COLO829 (cell line): ENCODE measurements at regions not wholly inside any gene's neighbourhood (a gene's known extent, or its start where the extent isn't known, plus 50 kb on each side); places are given as distances from the start of the nearest gene placed in this dataset.

Experiments
- DNase-seq: peaks from one replicate; pipeline ENCODE4 v3.0.0; 2012; ENCODE audit warnings: low spot score

DNA sequence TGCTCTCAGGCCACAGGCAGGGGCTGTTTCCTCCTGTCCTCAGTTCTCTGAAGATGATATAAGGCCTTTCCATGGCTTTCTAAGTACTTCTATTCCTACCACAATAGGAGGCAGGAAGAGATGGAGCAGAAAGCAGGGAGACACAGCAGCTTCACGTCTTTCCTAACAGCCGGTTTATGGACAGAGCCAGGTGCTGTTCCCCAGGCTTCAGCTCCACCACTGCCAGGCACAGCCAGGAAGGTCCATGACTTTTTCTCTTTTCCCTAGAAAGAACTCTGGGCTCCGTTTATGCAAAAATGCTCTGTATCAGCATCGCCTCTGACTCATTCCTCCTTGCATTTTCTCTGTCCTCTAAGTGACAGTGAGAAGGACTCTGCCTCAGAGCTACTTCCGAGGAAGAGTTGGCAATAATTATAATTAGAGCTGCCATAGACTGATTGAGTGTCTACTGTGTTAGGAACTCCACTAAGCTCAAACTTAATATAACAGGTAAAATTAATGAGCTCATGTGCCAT is 478.5 kb downstream of the RASEF start:
- no peak for DNase-seq

DNA sequence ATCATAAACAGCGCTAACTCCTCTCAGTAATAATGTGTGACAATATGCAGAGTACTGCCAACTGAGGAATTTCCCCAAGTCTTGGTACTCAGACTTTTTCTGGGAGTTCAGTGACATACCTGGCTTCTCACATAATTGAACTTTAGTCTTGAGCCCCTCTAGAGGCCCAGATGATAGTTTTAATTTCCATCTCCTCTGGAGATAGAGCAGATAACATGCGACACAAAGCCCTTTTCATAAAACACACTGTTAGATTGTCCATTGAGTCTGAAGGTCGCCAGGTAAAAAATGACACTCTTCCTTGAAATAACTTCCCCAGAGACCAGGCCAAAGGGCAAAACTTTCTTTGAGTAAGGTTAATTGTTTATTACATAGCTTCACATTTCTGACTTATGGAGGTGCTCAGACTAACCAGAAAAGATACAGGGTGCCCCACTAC is 476.0 kb downstream of the RASEF start:
- DNase-seq: no peak

GRCh38 chr9:82588301-82589180 is 474.4 kb downstream of the RASEF start:
- no peak for DNase-seq

GRCh38 chr9:82590845-82591244 is 472.1 kb downstream of the RASEF start:
- DNase-seq: no peak

GRCh38 chr9:82593501-82593900 is 469.4 kb downstream of the RASEF start:
- DNase-seq: no peak

GRCh38 chr9:82597241-82598203 is 465.4 kb downstream of the RASEF start:
- no peak for DNase-seq

- no peak for DNase-seq
Measured at GRCh38 chr9:82598241-82599039, 464.5 kb downstream of the RASEF start.

DNA sequence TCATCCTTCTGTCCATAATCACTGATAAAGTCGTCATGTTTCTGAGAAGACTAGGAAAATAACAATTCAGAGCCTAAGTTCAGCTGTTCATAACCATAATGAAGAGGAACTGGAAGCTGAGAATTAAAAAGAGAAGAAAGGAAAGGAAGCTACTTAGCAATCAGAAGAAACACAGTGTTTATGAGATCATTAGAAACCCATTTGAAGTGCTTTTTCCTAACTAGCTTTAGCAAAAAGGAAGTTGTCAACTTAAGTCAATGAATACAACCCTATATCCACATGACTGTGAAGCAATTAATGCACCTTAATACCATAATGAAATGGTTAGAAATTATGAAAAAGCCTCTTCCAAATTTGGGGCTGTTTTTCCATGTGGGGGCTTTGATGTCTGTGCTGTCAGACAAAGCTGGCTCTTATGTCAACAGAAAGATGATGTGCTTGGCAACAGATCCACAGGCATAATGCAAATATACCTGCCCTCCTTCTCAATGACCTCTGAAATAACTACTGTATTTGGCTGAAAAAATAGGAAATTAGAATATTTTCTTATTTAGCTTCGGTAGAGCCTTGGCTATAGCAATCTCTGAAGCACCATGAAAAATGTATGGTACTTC is 463.5 kb downstream of the RASEF start:
- no peak for DNase-seq

- no peak for DNase-seq
Measured at GRCh38 chr9:82600536-82601292, 462.2 kb downstream of the RASEF start.

DNA sequence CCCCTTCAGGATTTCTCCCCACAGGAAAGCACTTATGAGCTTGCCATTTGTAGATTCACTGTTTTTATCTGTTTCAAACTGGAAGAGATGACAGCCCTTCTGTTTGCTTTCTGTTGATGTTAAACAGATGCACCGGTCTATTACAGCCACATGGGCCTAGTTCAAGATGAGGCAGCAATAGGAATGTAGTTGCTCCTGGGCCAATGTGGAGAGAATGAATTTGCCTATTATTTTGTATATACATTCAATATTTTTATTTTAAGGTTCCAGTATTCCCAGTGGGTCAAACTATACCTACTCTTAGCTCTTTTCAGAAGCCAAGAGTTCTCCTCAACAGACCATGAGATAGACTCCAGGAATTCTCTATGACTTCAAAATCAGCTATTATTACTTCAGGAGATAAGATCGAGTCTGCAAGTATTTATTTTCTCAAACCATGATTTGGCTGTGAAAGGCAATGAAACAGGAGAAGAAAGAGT is 461.6 kb downstream of the RASEF start:
- DNase-seq: no peak

DNA sequence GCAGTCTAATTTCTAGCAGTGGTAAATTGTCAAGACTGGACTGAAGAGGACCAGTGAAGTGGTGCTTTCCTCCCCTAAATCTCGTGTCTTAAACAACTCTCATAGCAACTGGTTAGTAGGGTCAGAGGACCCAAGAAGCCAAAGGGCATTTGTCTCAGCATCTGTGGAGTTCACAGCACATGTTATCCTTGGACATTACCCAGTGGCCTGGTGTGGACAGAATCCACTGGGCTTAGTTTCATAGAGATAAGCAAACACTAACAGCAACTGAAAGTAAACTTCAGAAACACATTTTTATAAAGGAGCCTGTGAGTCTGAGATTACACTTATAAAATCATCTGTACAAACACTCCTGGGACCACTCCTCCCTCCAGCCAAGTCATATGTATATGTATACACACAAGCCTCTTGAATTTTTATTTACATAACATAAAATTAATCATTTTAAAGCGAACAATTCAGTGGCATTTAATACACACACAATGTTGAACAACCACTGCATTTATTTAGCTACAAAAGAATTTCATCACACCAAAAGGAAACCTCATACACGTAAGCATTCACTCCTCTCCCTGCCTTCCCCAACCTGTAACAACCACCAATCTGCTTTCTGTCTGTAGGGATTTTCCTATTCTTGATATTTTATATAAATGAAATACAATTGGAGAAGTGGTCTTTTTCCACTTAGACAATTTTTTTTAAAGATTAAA is 457.8 kb downstream of the RASEF start:
- no peak for DNase-seq

DNA sequence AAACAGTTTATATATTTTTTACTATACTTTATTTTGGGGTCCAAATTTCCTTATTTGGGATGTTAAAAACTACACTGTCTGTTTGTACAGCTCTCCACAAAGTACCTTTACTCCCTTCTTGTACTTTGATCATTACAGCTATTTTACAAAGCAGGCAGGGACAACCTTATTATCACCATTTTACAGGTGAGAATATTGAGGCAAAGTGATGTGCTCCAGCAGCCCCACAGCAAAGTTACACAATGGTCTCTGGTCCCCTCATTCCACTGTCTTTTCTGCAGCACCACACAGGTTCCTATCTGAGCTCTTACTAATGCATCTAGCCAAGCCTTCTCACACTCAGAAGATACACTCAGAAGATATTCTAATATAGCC is 457.3 kb downstream of the RASEF start:
- no peak for DNase-seq

DNA sequence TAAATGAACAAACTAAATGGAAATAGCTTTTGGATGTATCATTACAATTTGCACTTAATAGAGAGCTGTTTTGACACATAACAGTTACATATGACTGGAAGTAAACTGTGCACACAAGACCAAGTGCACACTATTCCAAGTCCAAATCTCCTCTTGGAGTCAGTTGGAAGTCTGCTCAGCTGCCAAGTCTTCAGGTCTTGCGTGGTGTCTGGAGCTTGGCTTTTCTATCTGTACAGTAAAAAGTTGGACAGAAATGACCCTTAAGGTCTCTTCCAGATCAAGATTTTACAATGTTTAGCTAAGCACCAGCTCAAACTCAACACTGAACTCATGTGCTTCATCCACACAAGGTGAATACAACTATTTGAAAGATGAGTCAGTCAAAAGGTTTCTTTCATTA is 456.9 kb downstream of the RASEF start:
- no peak for DNase-seq

- peak; percentile 76 for DNase-seq
Measured at GRCh38 chr9:82606492-82607382, 456.2 kb downstream of the RASEF start.

GRCh38 chr9:82608487-82608886 is 454.5 kb downstream of the RASEF start:
- DNase-seq: no peak

DNA sequence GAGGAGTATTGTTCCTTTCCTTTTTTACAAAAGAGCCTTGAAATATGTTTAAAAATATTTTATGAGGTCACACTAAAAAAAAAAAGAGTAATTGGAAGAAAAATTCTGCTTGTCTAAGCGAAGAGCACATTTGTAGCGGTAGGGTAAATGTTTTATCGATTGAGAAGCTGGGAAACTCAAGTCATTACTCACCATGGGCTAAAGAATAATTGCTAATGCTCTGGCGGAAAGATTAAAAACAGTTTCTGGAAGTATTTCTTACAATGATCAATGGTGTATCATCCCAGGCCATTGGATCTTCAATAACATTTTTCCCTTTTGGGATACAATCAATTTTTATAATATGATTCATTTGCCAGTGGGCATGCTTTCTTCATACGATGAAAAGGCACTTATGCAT is 450.0 kb downstream of the RASEF start:
- no peak for DNase-seq

GRCh38 chr9:82613498-82613897 is 449.4 kb downstream of the RASEF start:
- no peak for DNase-seq

GRCh38 chr9:82616545-82616944 is 446.4 kb downstream of the RASEF start:
- DNase-seq: no peak

DNA sequence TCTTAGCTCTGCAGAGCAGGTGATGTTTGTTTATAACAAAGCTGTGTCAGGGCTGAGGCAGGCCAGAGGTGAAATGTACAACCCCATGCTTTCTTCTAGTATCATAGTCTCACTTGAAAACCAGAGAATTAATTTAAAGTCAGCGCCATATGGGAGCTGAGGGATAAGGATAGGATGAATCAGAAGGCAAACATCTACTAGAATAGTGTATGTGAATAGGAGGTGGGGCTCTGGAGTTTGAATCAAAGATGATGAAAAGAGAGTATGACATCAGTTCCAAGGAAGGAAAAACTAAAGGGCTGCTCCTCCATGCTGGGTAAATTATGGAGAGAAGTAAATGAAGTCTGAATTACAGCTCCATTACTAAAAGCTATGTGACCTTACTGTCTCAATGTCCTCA is 441.5 kb downstream of the RASEF start:
- no peak for DNase-seq
